Ishikawa (cell line): ENCODE measurements at regions not wholly inside any gene's neighbourhood (a gene's known extent, or its start where the extent isn't known, plus 50 kb on each side); places are given as distances from the start of the nearest gene placed in this dataset.

Source experiments
- CEBPB ChIP-seq: IDR thresholded peaks from 2 replicates; pipeline ENCODE4 v1.6.1; 2012
- EP300 ChIP-seq: IDR thresholded peaks from 2 replicates; pipeline ENCODE4 v1.6.1; 2012; ENCODE audit warnings: borderline replicate concordance
- FOXM1 ChIP-seq: IDR thresholded peaks from 2 replicates; pipeline ENCODE4 v1.6.1; 2012; ENCODE audit warnings: low read depth, borderline replicate concordance
- REST ChIP-seq: IDR thresholded peaks from 2 replicates; pipeline ENCODE4 v1.6.1; 2012; ENCODE audit warnings: low read depth, mild to moderate bottlenecking
- YY1 ChIP-seq: IDR thresholded peaks from 2 replicates; pipeline ENCODE4 v1.6.1; 2012; ENCODE audit warnings: low read depth
- ZBTB7A ChIP-seq: IDR thresholded peaks from 2 replicates; pipeline ENCODE4 v1.6.1; 2012; ENCODE audit warnings: low read depth

DNA sequence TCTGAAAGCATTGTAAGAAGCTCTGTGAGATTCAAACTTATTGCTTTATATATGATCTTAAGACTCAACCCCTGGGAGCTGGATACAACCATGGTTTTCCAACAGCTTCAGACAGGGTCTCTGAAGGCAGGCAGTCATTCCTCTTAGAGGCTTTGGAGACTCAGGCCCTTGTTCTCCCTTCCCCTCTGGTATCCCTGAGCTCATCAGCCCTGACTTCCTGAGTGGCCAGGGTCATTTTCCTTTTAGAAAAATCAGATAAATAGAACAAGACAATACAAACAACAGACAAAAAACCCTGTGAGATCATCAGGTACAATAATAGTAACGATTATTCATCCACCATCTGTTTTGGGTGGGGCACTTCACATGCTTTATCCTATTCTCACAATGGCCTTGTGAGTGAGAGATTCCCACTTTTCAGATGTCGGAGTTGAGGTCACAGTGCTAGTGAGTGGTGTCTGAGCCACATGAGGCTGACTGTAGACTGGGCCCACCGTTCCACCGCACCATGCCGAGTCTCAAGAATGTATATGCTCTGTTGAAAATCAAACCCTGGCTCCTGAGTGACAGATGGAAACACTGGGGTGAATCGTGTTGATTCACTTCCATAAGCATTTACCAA, 144.2 kb downstream of the CXCL12 start:
- TF ChIP-seq CEBPB: no peak
- no peak for TF ChIP-seq FOXM1
- TF ChIP-seq YY1: no peak
- no peak for TF ChIP-seq EP300
- no peak for TF ChIP-seq ZBTB7A
- TF ChIP-seq REST: no peak
